NCI-H2081 (cell line): ENCODE measurements at regions not wholly inside any gene's neighbourhood (a gene's known extent, or its start where the extent isn't known, plus 50 kb on each side); places are given as distances from the start of the nearest gene placed in this dataset.

Experiments
- DNase-seq, 2 experiments: peaks; one replicate each; lab custom pipeline; 2025; lab: John Stamatoyannopoulos, UW

DNA sequence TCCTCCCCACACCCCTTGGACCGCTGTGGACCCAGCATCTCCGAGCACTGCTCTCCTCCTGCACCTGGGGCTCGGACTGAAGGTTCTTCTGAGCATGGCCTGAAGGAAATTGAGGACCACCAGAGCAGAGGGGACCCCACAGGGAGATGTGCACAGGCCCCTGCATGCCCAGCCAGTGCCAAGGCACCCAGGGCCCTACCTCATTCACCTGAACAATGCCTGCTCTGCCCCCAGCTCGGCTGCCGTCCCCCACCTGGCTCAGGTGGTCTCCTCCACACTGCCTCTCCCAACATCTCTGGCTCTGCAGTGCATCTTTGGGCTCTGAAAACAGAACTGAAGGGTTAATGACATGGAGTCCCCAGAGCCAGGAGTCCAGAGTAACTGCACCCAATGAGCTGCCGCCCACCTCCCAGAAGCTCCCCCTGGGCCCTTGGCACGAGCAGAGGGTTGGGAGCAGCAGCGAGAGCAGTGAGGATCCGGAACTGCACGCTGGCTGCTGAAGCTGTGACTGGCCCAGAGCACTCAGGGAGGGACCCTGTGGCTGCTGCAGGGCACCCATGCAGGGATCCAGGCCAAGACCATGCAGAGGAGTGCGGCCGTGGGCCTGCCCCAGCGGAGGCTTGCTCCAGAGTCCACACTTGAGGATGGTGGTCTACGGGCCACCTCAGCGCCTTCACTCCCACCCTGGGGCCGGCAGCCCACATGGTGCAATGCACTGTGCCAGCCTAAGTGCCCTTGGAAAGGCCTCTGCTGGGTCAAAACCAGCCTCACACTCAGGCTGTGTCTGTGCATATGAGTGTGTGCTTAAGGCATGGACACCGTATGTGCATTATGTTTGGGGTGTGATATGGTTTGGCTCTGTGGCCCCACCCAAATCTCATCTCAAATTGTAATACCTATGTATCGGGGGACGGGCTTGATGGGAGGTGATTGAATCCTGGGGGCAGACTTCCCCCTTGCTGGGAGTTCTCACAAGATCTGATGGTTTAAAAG is 686.1 kb downstream of the TBC1D22A start:
- DNase-seq, result no peak

DNA sequence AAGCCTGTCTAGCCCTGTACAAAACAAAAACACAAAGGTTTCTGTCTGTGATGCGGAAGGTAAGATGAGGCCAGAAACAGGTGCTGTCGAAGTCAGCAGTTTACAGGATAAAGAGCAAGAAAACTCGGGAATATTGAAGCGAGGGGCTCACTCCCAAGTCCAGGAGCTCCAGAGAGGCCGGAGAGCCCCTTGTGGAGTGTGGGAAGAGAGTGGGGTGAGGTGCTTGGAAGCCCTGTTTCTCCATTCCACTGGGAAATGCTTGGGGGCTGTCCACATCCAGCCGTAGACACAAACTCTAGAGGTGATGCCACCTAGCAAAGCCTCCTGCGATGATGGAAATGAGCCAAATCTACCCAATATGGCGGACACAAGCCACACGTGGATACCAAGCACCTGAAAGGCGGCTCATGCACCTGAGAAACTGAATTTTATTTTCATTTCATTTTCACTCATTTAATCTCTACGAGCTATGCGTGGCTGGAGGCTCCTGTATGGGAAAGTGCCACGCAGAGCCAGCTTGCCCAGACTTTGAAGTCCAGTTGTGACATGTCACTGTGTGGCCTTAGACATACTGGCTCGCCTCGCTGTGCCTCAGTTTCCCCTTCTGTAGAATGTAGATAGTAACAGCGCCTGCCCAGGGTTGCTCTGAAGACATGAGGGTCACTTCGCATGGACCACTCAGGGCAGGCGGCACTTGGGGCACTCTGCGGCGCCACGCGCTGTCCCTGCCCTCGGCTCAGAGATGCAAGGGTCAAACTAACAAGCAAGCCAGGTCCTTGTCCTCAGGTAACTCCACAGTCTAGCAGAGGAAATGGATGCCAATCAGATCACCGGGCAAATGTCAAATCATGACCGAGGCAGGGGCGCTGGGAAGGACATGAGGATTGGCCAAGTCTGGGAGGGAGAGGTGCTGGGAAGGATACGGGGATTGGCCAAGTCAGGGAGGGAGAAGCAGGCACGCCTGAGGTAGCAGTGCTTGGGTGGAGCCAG is 684.7 kb downstream of the TBC1D22A start:
- no peak for DNase-seq

DNA sequence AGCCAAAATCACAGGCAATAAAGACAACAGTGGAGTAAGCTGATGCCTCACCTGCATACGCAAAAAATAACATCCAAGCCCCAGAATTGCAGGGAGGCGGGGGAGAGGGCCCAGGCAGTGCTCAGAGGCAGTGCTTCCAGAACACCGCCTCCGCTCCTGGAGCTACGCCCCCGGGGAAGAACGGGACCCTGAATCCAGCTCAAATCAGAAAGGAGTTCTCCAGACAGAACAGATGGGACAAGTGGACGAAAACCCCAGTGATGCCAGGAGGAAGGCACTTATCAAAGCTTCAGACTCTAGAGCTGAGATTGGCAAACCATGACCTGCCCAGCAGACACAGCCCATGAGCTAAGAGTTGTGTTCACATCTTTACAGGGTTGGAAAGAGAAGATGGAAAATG is 683.9 kb downstream of the TBC1D22A start:
- DNase-seq, result no peak

DNA sequence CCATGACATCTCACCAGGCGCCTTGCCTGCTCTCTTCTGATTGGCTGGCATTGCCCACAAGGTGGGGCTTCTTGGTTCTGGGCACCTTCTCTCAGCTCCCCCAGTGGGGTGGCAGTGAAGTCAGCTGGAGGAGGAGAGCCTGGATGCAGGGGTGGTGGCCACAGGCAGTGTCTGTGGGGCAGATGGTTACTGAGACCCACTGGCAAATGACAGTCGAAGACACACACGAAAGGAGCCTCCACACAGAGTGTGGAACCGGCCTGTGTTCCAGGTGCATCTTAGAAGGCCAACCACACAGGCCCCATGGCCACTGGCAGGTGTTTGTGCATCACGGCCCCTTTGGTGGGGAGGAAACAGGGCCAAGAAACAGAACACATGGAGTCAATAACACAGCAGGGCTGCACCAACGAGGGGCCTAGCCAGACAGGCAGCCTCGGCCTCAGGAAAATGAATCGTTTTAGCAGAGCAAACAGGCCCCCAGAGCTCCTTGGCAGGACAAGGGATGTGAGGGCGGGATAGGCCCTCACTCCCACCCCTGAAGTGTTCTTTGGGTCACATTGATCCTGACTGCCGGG is 683.4 kb downstream of the TBC1D22A start:
- no peak for DNase-seq

DNA sequence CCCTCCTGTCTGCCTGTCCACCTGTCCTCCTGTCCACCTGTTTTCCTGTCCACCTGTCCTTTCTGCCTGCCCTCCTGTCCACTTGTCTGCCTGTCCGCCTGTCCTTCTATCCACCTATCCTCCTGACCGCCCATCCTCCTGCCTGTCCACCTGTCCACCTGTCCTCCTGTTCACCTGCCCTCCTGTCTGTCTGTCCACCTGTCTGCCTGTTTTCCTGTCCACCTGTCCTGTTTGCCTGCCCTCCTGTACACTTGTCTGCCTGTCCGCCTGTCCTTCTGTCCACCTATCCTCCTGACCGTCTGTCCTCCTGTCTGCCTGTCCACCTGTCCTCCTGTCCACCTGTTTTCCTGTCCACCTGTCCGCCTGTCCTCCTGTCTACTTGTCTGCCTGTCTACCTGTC is 682.8 kb downstream of the TBC1D22A start:
- DNase-seq, result no peak

DNA sequence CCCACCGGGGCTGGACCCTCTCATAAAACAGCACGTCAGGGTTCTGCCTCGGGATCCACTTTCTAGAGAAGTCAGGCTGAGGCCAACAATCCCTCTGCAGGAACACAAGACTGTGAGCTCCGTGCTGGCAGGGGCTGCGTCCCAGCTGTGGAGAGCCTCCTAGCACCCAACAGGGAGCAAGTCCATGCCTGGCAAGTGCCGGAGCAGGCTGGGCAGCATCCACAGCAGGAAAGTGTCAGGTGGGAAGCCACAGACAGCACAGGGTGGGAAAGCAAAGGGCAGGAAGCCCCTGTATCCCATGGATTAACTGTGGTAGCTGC is 682.3 kb downstream of the TBC1D22A start:
- no peak for DNase-seq

DNA sequence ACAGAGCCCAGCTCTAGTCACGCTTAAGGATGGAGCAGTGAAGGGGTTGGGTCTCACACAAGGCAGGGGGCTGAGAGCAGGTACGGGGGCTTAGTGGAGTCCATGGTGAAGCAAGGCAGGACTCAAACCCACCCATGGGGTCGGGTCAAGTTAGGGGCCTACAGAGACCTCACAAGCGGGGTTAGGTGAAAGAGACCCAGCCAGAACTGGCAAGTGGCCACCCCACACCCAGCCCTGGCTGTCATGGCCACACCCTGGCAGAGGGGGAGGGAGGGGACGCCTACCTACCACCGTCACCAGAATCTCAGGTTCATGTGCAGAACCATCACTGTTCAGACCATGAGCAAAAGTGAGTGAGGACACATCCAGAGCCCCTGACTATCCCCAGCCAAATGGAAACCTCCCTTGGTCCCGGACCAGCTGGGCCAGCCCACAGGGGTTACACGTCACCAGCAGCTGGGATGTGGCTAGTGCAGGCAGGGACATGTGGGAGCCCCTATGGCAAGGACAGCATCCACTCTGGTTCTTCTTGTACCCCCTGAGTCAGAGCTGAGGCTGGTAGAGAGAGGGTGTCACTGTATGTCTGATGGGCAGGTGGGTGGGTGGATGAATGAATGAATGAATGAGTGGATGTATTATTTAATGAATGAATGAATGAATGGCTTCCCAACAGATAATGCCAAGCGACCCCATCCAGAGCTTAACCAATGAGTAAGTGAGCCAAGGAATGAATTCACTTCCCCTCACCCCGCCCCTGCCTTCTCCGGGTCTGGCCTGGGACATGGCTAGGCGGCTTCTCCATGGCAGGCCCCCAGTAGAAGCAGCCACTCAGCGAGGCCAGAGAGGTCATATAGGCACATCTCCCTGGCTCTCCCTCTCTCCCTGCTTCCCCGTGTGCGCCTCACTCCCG is 681.6 kb downstream of the TBC1D22A start:
- no peak for DNase-seq

DNA sequence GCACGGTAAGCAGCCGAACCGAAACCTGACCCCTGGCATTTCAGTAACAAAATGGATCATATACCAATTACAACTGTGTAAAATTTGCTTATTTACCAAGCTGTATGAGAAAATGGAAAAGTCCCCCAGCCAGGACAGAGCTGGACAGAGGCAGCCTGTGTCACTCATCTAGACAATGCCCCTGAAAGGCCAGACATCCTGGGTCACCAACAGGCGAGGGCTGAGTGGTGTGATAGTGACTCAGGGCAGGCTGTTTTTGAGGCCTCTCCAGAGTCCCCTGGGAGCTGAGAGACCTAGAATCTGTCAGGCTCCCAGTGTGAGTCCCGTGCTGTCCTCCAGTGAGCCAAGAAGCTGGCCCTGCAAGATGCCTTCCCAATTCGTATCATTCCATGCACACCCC is 680.4 kb downstream of the TBC1D22A start:
- no peak for DNase-seq

DNA sequence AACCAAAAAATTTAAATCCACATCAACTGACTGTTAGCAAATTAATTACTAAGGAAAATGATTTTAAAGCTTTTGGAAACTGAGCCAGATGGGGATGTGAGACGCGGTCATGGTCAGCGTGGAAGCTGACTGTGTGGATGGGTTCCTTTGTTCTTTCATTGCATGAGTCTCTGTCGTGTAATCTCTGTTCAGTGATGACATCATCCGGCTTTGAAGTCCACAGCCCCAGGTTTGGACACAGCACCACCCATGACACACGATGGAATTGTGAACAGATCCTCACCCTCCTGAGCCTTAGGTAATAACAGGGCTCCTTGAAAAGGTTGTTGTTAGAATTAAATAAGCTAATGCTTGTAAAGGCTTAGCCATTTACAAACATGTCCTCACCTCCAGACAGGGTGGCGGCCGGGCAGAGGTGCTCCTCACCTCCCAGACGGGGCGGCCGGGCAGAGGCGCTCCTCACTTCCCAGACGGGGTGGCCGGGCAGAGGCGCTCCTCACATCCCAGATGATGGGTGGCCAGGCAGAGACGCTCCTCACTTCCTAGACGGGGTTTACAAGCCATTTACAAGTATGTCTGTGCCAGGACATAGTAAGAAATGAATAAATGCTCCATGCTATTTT is 677.3 kb downstream of the TBC1D22A start:
- DNase-seq, result no peak

DNA sequence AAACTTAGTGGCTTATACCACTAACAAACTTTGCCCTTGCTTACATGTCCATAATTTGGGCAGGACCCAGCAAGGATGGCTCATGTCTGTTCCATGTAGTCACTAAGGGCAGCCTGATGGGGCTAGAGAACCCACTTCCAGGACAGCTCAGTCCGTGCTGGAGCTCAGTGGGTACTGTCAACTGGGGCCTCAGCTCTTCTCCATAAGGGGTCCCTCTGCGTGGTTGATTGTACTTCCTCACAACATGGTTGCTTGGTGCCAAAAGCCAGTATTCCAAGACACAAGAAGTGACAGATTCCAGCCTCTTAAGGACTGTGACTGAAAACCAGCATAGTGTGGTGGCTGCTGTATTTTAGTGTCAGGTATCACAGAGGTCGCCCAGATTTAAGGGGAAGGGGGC is 675.2 kb downstream of the TBC1D22A start:
- no peak for DNase-seq

DNA sequence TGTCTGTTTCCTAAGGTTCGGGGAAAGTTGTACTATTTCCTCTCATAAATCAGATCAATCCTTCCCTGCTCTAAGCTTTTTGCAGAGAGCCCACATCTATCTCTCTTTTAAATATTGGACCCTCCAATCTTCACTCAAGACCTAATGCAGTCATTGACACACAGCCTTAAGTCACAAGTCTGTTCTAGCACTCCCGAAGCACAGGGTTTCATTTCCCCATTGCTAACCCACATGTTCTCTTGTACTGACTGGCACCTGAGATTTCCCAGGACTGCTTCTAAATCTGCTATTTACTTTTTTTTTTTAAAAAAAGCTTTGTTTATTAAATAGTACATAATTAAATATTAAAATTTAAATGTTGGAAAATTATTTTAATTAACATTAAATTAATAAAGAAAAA is 674.7 kb downstream of the TBC1D22A start:
- no peak for DNase-seq

DNA sequence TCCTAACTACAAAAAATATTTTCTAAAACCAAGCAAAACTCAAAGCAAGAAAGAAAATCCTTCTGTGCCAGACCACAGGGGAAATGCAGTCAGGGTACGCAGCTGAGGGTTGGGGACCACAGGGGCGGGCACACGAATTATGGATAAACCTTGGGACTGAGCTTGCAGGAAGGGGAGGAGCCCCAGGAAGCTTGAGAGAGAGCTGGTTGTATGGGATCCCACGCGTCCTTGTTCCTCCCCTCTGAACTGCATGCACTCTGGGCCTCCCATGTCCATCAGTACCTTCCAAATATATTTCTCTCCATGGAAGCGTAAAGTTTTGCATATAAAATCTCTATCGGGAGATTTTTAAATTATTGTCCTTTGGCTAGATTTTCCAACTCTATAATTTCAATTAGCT is 673.4 kb downstream of the TBC1D22A start:
- no peak for DNase-seq

DNA sequence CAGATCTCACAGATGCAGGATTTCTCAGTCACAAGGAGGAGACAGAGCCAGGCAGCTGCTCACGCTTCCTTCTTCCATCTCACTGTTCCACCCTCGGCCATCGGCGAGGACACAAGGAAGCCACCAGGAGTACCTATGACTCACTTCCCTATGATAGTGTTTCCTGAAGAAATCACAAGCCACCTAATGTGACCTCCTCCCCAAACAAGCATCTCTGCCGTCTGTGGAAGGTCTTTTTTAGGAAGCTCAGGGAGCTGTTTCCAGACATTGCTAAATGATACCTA is 672.7 kb downstream of the TBC1D22A start:
- DNase-seq, result no peak

DNA sequence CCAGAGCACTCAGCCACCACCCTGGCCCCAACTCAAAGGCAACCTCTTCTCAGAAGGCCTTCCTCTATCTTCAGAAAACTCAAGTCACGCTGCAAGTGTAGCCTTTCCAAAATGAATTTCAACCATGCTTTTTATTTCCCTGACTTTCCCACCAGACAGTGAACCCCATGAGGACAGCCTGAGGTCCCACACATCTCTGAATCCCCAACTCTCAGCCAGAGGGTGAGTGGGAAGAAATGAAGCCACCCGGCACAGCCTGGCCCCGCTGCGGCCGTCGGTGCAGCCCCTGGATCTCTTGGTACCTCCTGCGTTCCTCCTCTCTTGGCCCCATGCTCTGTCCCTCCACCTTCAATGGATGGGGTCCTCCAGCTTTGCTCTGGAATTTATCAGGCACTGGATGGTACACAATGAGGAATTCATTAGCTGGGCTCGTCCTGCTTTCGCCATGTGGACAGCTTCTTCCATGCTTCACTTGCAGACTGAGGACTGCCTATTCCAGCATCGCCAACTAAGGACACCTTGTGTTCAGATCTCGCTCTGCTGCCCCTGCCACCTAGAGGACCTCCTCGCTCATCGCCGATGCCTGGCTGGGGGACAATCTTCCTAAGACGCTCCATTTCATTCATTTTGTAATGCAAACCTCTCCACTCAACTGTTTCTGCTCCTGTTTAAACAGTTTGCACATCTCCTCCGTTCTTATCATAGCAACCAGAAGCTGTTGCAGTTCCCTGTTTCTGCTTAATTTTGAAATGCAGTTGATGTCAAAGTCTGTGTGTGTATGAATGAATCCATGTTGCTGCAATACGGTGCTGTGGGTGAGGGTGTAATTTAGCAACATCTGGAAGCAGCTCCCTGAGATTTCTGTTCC is 672.1 kb downstream of the TBC1D22A start:
- DNase-seq, result no peak

DNA sequence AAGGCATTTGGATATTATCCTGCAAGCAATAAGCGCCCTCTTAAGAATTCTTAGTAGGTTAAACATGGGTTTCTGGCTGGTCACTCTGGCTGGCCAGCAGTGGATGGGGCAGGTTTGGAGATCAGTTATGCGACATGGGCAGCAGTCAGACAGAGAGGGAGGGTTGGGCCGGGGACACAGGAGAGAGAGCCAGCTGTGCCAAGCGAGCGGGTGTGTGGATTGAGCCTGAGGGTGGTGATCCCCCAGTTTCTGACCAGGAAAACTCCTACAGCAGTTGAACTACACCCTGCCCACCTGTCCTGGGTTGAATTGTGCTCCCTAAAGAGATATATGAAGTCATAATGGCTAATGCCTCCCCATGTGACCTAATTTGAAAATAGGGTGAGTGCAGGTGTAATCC is 671.2 kb downstream of the TBC1D22A start:
- DNase-seq, result no peak

DNA sequence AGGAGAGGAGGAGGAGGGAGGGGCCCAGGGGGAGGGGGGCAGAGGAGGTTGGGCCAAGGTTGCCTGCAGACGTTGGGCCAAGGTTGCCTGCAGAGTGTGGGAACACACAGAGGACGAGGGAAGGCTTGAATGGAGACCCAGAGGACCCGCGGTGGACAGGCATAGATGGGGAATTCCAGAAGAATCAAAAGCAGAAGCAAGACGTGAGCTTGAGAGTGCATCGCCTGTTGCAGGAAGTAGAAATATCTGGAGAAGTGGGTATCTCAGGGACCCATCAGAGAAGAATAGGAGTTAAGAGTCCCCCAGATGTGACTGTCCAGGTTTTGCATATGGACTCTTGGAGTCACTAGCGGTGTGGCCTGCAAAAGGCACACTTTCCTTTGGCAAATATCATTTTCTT is 670.2 kb downstream of the TBC1D22A start:
- no peak for DNase-seq

DNA sequence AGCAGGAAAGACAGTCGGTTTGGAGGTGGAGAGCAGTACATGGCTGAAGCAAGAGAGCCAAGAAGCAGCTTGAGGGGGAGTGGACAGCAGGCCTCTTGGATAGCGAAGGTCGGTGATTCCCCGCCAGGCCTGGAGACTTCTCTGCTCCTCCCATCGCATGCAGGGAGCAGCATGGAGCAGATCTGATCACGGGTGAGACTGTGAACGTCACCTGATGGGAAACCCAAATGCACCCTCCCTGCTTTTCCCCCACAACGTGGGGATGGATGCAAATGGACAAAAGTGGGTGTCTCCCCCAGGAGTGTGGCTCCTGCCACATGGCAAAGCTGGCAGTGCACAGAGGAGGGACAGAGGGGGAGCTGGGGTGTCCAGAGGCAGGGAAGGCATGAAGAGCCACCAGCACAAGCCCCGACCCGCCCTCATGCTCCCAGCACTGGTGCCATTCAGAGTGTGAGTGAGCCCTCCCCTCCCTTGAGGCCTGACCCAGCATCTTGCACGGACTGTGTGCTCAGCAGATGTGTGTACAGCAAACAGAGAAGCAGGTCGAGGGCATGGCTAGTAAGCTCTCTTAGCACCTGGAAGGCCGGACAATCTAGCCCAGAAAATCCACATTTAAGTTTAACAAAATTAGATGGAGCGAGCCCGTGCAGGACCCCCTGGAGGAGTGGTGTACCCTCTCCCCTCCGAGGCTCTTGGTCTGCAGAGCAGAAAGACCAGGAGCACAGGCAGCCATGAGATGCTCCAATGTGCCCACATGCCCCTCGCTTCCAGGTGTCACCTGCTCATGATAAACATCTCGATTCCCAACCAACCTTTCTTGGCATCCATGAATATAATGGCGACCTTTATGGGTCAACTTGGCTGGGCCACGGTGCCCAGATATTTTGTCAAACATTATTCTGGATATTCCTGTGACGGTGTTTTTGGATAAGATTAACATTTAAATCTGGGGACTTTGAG is 661.7 kb downstream of the TBC1D22A start:
- no peak for DNase-seq

DNA sequence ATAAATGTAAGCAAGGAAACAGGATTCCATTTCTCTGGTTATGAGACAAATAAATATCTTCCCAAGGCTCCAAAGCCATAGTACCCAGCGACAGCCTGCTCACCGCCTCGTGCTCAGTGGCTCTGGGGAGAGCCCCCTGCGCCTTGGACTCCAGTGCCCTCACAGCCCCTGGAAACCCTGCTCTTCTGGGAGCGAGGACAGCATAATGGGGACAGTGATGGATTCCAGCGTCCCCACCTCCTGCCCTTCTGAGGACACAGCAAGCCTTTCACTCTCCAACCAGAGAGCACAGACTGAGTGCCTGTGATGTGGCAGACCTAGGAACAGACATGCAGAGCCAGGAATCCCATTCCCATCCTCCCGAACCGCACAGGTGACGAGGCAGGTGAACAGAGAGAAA is 660.8 kb downstream of the TBC1D22A start:
- DNase-seq, result no peak

DNA sequence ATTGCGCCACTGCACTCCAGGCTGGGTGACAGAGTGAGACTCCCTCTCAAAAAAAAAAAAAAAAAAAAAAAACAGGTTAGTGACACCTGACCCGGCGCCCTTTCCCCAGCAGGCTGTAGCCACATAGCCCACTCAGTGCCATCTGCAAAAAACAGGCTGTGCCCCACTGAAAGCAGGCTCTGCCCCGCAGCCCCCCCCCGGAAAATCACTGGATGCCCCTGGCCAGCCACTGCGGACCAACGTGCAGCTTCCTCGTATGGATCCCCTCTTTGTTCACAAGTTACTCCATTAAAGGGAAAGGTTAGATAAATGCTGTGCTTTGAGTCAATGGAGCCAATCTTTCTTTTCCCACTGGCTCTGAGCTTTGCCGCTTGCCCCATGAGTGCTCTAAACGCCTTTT is 660.3 kb downstream of the TBC1D22A start:
- DNase-seq, result no peak
